RKO (cell line): ENCODE measurements at regions not wholly inside any gene's neighbourhood (a gene's known extent, or its start where the extent isn't known, plus 50 kb on each side); places are given as distances from the start of the nearest gene placed in this dataset.

Experiments
- DNase-seq: peaks from one replicate; pipeline ENCODE4 v3.0.0-alpha.2; 2016; ENCODE audit warnings: low spot score

DNA sequence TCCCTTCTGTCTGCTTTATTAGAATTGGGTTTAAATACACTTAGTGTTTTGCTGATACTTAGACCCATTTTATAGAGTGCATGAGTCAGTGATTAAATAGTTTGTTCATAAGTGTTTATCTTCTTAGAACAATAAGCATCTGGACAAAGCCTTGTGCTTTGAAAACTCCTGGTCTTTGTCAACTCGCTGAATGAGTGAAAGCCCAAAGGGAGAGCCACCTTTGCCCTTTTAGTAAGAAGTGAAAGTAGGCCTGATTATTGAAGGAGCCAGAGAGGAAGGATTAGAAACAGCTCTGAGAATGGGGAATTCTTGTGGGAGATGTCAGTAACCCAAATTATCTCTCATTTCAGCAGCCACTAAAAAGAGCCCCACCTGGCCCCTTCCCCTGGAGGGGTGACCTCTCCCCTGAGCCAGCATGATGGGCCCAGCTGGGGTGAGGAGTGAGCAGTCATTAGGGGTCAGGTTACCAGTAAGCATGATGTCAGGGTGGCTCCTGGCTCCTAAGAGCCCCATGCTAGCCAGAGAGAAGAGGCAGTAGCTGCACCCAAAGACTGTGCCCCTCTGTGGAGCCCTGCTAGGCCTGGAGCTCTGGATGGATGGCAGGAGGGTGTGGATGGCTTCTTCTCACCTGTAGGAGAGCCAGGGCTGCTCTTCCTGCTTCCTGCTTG is 125.1 kb upstream of the E2F8 start:
- DNase-seq, result no peak

DNA sequence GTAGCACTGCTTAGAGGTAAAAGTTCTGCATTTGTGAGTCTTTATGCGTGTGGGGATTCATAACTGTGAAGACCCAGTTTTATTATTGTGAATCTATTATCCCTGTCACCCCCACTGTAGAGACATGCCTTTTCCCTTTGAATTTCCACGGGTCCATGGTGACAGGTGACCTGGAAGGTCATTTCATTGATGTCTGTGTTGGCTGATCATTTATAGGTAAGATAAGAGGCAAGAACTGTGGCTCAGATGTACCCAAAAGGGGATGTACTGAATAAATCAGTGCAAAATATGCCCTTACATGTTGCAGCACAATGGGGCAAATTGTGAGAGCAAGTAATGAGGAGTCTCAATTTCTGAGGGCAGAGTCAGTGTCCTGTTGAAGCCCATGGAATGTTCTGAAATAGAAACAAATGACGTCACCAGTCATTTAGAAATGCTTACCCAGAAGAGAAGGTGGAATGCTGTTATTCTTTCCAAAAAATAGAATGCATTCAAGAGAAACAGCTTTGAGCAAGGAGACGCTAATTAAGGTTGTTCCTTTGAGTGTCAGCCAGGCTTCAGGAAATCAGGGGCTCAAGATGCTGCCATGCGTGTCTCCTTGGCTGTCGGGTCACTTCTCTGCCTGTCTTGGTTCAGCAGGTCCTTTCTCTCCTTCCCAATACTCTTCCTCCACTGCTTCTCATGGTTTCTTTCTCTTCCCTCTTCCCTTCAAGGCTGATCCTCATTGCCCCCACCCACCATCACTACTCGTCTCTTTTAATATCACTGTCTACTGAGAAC is 118.7 kb upstream of the E2F8 start:
- DNase-seq, result no peak

DNA sequence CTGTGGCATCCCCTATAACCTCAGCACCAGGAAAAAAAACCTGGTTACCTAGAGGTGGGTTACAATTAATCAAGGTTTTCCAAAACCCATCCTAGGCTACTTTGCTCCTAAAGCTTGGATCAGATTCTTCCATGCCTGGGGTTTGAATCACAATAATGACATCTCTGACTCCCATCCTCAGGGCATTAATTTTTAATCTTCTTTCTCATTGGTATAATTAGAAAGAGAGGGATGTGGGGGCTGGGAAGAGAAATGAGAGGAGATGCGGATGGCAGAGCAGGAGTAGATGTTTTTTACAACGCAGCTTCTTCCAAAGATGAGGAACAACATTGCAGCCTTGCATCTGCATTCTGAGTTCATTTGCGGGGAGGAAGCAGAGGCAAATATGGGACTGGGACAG is 117.2 kb upstream of the E2F8 start:
- DNase-seq, result no peak

DNA sequence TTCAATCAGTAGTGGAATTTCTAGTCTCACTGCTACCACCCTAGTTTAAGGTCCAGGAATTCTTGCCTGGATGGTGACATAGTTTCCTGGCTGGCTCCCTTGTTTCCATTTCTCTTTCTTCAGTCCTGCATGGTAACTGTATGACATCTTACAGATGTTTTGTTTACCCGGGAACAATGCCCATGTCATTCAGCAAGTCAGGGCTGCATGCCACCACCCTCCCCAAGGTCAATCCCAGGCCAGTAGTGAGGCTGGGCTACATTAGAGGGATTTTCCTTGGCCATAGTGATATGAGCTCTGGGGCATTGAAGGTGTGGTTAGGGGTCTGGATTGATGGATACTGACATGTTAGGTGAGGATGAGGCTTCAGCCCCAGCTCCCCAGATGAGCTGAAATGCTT is 114.9 kb upstream of the E2F8 start:
- no peak for DNase-seq

DNA sequence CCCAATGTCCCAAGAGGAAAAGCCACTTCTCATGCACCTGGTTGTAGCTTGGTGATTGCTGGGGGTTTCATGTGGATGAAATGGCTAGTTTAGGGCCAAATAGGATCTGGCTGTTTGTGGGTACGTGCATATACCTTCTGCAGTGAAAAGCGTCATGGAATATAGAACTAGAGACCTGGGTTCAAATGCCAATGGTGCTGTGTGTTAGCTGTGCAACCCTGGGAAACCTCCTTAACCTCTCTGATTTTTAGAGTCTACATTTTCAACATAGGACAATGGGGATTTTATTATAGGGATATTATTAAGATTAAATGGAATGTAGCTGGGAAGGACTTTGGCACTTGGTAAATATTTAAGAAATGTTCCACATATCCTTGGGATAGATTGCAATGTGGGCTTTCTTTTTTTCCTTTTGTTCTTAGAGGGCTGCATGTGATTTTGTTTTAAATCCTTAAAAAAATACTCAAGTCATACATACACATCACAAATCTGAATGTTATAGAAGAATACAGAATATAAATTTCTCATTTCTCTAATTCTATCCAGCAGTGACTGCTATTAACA is 112.6 kb upstream of the E2F8 start:
- DNase-seq, result no peak

DNA sequence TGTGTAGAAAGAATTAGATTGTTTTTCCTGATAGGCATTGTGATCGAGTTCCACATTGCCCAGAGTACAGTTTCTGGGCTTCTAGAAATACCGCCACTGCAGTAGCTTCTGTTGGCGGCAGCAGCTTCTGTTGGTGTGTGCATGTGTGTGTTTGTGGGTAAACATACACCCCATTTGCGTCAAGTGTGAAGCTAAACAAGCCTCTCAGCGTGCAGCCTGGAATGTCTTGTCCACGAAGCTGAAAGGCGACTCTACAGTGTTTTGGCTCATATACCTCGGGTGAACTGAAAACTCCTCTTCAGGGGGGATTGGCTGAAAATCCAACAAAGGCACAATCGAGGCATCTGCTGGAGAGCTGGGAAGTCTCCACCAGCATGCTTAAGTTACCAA is 112.0 kb upstream of the E2F8 start:
- no peak for DNase-seq

DNA sequence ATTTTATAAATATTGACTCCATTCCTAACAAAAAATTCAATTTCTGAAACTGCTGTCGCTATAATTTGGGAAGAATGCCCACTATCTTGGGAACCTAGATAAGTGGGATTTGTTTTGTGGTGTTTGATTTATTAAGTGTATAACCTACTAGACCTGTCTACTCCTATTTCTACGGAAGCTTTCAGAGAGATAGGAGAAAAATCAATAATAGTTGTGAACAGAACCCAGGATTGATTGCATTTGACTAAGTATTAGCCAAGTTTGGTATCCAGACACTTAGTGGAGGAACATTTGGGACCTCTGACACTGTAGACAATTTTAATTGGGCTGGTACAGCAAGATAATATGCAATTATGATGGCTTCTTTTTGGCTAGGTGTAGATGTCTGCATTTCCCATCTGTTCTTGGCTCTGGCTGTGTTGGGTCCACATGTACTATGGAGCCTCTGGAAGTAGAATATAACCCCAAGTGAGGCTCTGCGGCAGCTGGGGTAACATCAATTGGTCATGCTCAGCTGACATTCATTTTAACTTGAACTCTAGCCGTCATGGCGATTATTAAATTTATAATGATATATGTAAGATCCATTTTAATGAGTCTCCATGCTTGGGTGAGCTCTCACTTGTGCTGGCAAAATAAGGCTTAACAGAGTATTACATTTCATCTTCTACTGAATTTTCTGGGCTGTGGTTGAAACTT is 111.5 kb upstream of the E2F8 start:
- no peak for DNase-seq

DNA sequence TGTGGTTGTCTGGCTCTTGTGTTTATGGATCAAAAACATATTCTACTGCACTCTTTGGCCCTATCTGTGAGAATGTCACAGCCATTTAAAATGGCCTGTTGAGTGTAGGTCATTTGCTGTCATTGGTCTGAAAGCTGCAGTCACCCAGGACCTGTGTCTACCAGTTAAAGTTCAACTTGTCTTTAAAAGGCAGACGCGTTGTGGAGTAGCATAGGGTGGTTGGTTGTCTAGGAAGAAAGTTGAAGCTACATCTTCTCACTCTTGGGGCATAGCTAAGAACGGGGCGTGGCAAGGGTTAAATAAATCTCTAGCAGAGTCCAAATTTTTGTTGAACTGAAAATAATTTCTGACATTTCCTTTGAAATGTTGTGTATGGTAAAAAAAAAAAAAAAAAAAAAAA is 110.7 kb upstream of the E2F8 start:
- no peak for DNase-seq

DNA sequence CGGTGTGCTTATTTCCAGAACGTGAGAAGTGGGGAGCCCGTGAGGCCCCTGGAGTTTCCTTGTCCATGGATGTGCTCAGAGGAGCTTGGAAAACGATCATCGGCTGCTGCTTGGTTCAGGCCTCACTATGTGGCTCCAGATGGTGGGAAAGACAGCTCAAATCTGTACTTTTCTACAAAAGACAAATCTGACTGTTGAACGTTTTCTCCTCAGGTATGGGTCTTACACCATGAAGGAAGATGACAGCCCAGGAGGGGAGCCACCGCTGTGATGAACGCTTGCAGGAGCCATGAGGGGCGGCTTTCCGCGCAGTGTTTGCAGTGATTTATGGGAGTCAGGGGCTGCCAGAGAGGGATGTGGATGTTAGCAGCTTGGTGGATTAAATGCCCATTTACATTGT is 109.4 kb upstream of the E2F8 start:
- DNase-seq, result no peak

DNA sequence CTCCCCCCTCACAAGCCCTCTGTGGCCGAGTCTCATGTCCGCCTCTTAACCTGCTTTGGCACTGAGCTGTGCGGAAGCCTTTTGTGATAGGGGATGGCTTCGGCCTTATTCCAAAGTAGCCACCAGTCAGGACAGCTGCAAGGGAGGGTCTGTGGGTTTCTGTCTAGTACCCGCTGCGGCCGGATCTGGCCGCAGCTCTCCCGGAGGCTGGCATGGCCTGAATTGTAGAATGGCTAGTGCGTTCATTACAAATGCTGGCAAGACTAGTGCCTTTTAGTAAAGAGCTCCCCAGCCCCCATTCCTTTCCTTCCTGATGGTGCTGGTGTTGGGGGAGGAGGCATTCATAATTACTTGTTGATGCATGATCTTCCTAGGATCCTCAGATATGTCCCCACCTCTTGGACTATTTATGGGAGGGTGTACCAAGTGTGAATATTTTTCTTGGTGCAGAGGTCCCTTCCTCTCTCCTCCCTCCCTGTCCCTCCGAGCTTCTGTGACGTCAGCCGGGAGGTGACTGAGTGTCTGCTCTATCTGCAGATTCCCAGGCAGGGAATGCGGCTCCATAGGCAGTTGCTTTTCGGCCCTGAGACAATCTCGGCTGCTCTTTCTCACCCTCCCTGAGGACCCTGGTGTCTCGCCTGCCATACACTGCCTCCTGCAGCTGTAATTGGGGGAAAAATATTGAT is 108.7 kb upstream of the E2F8 start:
- no peak for DNase-seq

DNA sequence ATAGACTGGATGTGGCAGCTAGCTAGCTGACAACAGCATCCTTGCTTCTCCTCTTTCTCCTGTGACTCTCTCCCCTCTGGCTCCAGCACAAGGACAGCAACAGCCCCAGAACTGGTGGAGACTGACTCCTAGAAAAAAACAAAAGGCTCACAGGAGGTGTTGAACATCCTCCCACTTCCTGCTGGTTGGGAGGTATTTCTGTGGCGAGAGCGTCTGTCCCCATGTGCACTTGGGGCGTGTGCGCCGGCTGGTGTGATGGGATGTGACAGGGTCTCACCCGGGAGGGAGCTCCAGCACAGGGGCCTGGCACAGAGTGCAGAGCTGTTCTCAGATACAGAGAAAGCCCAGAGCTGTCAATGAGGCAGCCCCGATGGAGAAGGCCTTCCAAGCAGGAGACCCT is 107.2 kb upstream of the E2F8 start:
- no peak for DNase-seq

DNA sequence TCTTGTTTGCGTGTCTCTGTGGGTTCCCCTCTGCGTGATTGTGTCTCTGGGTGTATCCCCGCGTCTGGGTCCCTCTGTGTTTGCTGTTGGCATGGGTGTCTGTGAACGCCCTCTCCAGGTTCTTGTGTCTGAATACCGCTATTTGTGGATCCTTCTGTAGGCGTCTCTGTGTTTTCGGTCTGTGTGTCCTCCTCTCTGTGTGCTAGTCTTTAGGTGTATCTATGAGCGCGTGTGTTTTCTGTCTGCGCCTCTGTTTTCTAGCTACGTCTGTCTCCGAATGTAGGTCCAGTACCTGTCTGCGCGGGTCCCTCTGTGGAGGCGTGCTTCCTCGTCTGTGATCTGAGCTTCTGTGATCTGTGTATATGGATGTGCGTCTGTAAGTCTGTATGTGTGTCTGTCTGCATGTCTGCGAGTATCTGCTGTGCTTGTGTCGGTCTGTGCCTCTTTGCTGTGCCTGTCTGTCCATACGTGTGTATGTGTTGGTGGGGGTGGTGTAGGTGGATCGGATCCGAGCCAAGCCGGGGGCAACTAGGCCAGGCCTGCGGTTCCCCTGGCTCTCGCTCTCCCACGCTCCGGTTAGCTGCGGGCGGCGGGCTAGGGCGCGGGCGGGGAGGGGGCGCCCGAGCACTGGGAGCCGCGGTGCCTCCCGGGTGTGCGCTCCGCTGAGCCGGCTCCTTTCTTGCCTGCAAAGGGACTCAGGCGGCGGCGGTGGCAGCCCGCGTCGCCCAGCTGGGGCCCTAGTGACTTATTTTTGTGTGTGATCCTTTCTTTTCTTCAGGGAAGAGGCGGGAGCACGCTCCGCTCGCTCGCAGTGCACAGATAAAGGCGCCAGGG is 105.3 kb upstream of the E2F8 start:
- DNase-seq, result no peak

DNA sequence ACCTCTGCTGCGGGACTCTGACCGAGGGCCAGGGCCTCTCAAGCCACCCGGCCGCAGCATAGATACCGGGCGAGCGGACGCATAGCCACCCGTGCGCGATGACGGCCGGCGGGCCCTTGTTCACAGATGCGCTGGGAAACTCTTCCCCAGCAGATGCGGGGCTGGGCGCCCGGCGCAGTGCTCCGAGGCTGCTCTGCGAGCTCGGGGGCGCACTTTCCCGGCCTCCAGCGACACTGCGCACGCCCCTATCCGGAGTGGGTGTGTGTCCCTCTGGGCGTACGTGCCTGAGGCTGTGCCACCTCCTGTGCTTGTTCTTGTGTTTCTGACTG is 104.7 kb upstream of the E2F8 start:
- no peak for DNase-seq

DNA sequence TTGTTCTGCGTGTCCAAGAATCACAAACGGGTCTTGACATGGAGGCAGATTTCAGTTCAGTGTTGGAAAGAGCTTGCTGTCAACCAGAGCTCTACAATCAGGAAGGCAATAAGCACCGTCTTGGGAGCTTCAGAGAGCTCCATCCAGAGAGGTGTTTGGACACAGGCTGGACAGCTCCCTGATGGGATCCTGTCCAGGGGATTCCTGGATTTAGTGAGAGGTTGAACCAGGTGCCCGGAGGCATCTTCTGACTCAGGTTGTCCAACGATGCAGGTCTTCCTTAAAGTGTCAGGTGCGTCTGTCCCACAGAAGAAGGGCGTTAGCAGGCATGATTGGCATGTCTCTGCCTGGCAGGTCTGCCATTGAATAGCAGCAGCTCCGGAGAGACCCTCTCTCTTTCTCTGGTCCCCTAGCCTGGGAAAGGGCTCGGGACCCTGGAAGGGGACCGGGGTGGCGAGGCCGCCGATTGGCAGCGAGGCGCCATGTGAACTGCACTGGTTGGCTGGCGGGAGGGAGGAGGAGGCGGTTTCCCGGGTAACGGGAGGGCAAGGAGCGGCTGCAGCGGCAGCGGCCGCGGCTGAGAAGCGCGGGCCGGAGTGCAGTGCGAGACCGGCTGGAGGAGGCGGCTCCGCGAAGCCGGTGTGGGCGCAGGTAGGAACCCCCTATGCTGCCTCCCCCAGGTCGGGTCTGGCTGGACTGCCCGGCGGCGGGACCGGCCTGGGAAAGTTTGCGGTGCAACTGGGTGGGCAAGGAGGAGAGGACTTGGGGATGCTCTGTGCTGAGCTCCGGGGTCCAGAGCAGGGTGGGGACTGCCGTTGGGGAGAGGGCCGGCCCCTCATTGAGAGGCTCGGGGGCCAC is 104.1 kb upstream of the E2F8 start:
- no peak for DNase-seq

DNA sequence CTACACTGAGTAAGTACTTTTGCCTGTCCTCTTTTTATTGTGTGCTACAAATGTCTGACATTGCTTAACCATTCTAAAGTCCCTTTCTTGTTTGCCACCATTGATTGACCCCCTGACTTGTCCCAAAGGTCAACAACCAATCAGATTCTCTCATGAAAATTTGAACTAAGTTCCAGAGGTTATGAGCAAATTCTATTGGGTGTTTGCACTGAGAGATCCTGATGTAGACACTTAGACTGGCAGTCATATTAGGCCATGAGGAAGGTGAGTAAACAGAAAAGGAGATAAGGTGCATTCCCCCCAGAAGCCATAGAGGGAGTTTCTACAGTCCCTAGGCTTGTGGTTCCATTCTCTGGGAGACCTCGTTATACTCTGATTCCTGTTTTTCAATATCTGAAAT is 101.3 kb upstream of the E2F8 start:
- peak; percentile 1 for DNase-seq

DNA sequence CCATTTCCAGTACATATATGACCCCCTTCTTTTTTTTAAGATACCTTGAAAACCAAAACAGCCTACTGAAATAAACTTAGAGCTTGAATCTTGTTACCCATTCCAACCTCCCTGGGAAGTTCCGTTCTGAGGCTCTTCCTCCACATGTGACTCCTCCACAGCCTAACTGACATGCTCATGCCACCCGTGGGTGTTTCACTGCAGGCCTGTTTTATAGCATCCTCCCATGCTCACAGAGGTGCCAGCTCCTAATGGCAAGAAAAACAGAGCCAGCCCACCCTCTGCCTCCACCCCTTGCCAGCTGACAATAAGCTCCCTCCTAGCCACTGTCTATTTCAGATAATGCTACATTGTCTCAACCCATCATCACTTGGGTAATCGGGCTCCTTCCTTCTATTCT is 97.6 kb upstream of the E2F8 start:
- DNase-seq, result no peak

DNA sequence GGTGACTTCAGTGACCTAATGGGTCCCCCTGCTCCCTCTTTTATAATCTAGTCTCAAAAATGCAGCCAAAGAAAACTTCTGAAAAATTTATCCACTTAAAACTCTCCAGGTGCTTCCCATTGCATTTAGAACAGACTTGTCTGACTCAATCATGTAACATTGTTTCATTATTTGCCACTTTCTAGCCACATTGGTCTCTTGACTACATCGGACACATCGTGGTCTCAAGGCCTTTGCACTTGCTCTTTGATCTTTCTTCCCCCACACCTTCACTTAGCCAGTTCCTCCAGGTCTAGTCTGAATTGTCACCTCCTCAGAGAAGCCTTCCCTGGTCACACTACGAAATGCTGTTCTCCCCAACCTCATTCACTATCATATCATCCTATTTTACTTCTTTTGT is 97.0 kb upstream of the E2F8 start:
- DNase-seq, result no peak

DNA sequence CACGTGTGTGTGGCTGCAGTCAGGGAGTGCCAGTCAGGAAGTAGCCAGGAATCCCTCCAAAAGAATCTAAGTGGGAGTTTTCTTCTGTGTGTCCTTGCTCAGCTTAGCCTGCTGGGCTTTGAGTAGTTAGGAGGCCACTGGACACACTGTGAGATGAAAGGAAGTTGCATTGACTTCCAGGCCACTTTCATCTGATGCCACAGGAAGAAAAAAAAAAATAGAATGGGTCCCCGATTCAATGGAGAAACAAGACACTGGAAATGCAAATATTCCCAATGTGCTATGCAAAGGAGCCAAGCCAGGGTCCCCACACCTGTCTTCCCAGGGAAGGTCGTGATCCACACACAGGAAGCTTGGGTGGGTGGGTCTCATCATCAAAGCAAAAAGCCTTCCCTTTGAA is 95.6 kb upstream of the E2F8 start:
- no peak for DNase-seq

DNA sequence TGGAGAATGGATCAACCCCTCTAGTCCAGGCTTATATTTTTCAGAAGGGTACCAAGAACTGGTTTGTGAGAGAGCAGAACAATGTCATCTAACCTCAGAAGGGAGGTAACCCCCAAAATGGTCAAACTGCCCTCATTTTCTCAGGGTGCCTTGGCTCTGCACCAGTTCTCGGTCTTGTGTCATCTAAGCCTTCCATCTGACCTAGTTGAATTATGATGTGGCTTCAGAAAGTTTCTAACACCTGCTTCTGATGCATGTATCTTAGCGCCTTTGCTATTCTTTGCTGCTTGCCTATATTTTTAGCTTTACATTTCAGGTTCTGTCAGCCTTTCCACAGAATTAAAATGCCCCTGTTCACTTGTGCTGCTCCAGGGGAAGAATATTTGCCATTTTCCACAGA is 91.7 kb upstream of the E2F8 start:
- no peak for DNase-seq

DNA sequence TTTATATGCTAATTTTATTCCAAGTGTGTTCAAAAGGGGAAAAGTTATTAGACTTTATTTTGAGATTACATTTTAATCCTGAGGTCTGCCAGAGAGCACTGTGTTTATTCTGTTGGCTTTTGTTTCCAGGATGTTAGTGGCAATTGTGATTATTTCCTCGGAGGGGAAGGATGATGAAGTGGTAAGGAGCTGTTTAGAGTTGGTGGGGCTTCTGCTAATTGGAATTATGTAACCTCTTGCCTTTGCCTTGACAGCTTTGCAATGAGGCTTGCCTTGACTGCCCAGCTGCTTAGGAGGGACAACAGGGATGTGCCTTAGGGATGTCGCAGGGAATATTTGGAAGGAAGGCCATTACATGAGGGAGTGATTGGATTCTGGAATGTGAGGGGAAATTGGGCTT is 89.7 kb upstream of the E2F8 start:
- DNase-seq, result no peak

DNA sequence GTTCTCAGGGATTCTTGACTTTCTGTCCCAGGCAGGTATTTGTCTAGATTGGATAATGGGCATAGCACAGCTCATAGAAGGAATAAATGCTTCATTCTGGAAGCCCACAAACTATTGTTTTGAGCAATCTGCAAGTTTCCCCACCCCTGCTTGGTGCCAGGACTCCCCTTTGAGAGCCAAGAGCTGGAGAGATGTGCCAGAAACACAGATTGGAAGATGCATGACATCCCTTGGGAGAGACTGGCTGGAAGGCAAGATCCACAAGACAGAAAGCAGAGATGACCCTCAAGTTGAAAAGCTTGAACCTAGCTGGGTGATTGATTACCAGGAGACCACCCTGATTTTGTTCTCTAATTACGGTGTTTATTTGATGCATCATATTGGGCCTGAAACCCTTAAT is 89.2 kb upstream of the E2F8 start:
- no peak for DNase-seq
